ENCODE measurements at regions not wholly inside any gene's neighbourhood (a gene's known extent, or its start where the extent isn't known, plus 50 kb on each side); places are given as distances from the start of the nearest gene placed in this dataset.

- no peak overlapping the region for H3K4me3 ChIP-seq (ENCODE audit: low read depth, low read length, poor library complexity, severe bottlenecking)
- ChIA-PET CTCF (ENCODE audit: unreplicated experiment) (no interaction called here), POLR2A (interaction anchor here (0.9 kb wide), 1 partner anchor 13 kb away, joined by 4 read pairs; no protein-coding TSS in a partner anchor)
- H3K27ac ChIP-seq (ENCODE audit: low read depth, low read length, poor library complexity, severe bottlenecking) = no peak overlapping the region
- no TSS peak for BruUV-seq (replicated peaks)
- DNase-seq (ENCODE audit: low spot score) = no peak
- no peaks in the 10 kb centered on the region for H4K20me1 ChIP-seq (ENCODE audit: insufficient read depth, low read length)
- H3K36me3 ChIP-seq (ENCODE audit: insufficient read depth, low read length) = no peaks in the 10 kb centered on the region
- H3K9me2 ChIP-seq (ENCODE audit: insufficient read depth, low read length) = no peaks in the 10 kb centered on the region
- TF ChIP-seq EZH2phosphoT487 (IDR thresholded peaks at IDR 0.05; ENCODE audit: borderline replicate concordance, low read depth, low read length) (no peak), CTCF (conservative IDR thresholded peaks at IDR 0.05; ENCODE audit: low read length) (no peak)
- H3K4me2 ChIP-seq (ENCODE audit: low read length) = no peak overlapping the region
- no peak overlapping the region for H2AFZ ChIP-seq (ENCODE audit: low read length)
- intact Hi-C loops (cut with micrococcal nuclease; ENCODE audit: unreplicated experiment) = no loop called here
- no peaks in the 10 kb centered on the region for H3K79me2 ChIP-seq (ENCODE audit: insufficient read depth, low read depth, low read length)
- no peaks in the 10 kb centered on the region for H3K4me1 ChIP-seq (ENCODE audit: insufficient read depth, low read length, poor library complexity, severe bottlenecking)
- H3K9me3 ChIP-seq (ENCODE audit: low read length) = no peaks in the 10 kb centered on the region
These were observed 491.8 kb downstream of the KCNJ3 start for GRCh38 chr2:155190342-155190741.

GRCh38 chr2:155178921-155179320, 480.4 kb downstream of the KCNJ3 start:
- DNase-seq (ENCODE audit: low spot score) = peak; percentile 7
- Histone ChIP-seq H3K4me3 (ENCODE audit: low read depth, low read length, poor library complexity, severe bottlenecking) (no peak overlapping the region), H2AFZ (ENCODE audit: low read length) (peak overlapping the region; percentile 64; the same call in 1 of the 2 replicates), H3K4me2 (ENCODE audit: low read length) (no peak overlapping the region), H3K4me1 (ENCODE audit: insufficient read depth, low read length, poor library complexity, severe bottlenecking) (no peaks in the 10 kb centered on the region), H3K9me2 (ENCODE audit: insufficient read depth, low read length) (no peaks in the 10 kb centered on the region), H3K27ac (ENCODE audit: low read depth, low read length, poor library complexity, severe bottlenecking) (no peak overlapping the region), H3K36me3 (ENCODE audit: insufficient read depth, low read length) (no peaks in the 10 kb centered on the region), H3K79me2 (ENCODE audit: insufficient read depth, low read depth, low read length) (no peaks in the 10 kb centered on the region), H3K9me3 (ENCODE audit: low read length) (peaks cover 6% of the 10 kb centered on the region; the same call in 1 of the 2 replicates), H4K20me1 (ENCODE audit: insufficient read depth, low read length) (no peaks in the 10 kb centered on the region)
- ChIA-PET CTCF (ENCODE audit: unreplicated experiment) (no interaction called here), POLR2A (interaction anchor here (0.6 kb wide), 1 partner anchor 37 kb away, joined by 4 read pairs; no protein-coding TSS in a partner anchor)
- BruUV-seq (replicated peaks) = no TSS peak
- TF ChIP-seq EZH2phosphoT487 (IDR thresholded peaks at IDR 0.05; ENCODE audit: borderline replicate concordance, low read depth, low read length) = no peak
- no peak for TF ChIP-seq CTCF (conservative IDR thresholded peaks at IDR 0.05; ENCODE audit: low read length)
- intact Hi-C loops (cut with micrococcal nuclease; ENCODE audit: unreplicated experiment) = no loop called here

GRCh38 chr2:155176345-155176744, 477.9 kb downstream of the KCNJ3 start:
- no peak overlapping the region for H3K27ac ChIP-seq (ENCODE audit: low read depth, low read length, poor library complexity, severe bottlenecking)
- H3K4me1 ChIP-seq (ENCODE audit: insufficient read depth, low read length, poor library complexity, severe bottlenecking) = no peaks in the 10 kb centered on the region
- POLR2A ChIA-PET = interaction anchor here (1.1 to 1.8 kb wide), 3 partner anchors 8 to 11 kb away, joined by 3 to 8 read pairs (median 4); no protein-coding TSS in a partner anchor
- H3K9me3 ChIP-seq (ENCODE audit: low read length) = peaks cover 6% of the 10 kb centered on the region; the same call in 1 of the 2 replicates
- no peak overlapping the region for H2AFZ ChIP-seq (ENCODE audit: low read length)
- no peak overlapping the region for H3K4me2 ChIP-seq (ENCODE audit: low read length)
- no peaks in the 10 kb centered on the region for H4K20me1 ChIP-seq (ENCODE audit: insufficient read depth, low read length)
- CTCF ChIA-PET (ENCODE audit: unreplicated experiment) = no interaction called here
- intact Hi-C loops (cut with micrococcal nuclease; ENCODE audit: unreplicated experiment) = no loop called here
- TF ChIP-seq CTCF (conservative IDR thresholded peaks at IDR 0.05; ENCODE audit: low read length) = no peak
- TF ChIP-seq EZH2phosphoT487 (IDR thresholded peaks at IDR 0.05; ENCODE audit: borderline replicate concordance, low read depth, low read length) = no peak
- no peaks in the 10 kb centered on the region for H3K36me3 ChIP-seq (ENCODE audit: insufficient read depth, low read length)
- DNase-seq (ENCODE audit: low spot score) = no peak
- no peaks in the 10 kb centered on the region for H3K9me2 ChIP-seq (ENCODE audit: insufficient read depth, low read length)
- BruUV-seq (replicated peaks) = no TSS peak
- H3K79me2 ChIP-seq (ENCODE audit: insufficient read depth, low read depth, low read length) = no peaks in the 10 kb centered on the region
- no peak overlapping the region for H3K4me3 ChIP-seq (ENCODE audit: low read depth, low read length, poor library complexity, severe bottlenecking)
